SK-N-SH treated with all-trans-retinoic acid at 6 μM for 48 hours (cell line): ENCODE measurements at regions not wholly inside any gene's neighbourhood (a gene's known extent, or its start where the extent isn't known, plus 50 kb on each side); places are given as distances from the start of the nearest gene placed in this dataset.

Experiments
- ATAC-seq: fragments of 200-7000 bp; cut with Tn5 transposase; 3 replicates; pipeline ENCODE4 v1.9.1; 2020; ENCODE audit warnings: mild to moderate bottlenecking, moderate library complexity
- ARNTL ChIP-seq: fragments of 450-650 bp; formaldehyde crosslinking; IDR thresholded peaks from 2 replicates; pipeline ENCODE4 v1.5.0; 2020; ENCODE audit warnings: low read depth, mild to moderate bottlenecking, moderate library complexity, borderline replicate concordance
- CSDC2 ChIP-seq: fragments of 250-450 bp; sonication (Bioruptor Pico); IDR thresholded peaks from 2 replicates; pipeline ENCODE4 v1.5.0; 2020; ENCODE audit warnings: mild to moderate bottlenecking, moderate library complexity
- ESRRG ChIP-seq: fragments of 250-450 bp; sonication (Bioruptor Pico); IDR thresholded peaks from 2 replicates; pipeline ENCODE4 v1.6.1; 2021; ENCODE audit warnings: mild to moderate bottlenecking
- GLIS3 ChIP-seq: fragments of 250-450 bp; sonication (Bioruptor Pico); IDR thresholded peaks from 2 replicates; pipeline ENCODE4 v1.5.0; 2020; ENCODE audit warnings: mild to moderate bottlenecking, moderate library complexity
- ISL1 ChIP-seq: fragments of 250-450 bp; sonication (Bioruptor Pico); IDR thresholded peaks from 2 replicates; pipeline ENCODE4 v2.1.2; 2022; ENCODE audit warnings: mild to moderate bottlenecking, moderate library complexity
- OSR1 ChIP-seq: fragments of 250-450 bp; sonication (Bioruptor Pico); IDR thresholded peaks from 2 replicates; pipeline ENCODE4 v1.8.0; 2022; ENCODE audit warnings: moderate library complexity, mild to moderate bottlenecking, inconsistent platforms
- PPARA ChIP-seq: fragments of 250-450 bp; sonication (Bioruptor Pico); IDR thresholded peaks from 2 replicates; pipeline ENCODE4 v1.5.0; 2020; ENCODE audit warnings: mild to moderate bottlenecking, borderline replicate concordance
- TCF4 ChIP-seq: fragments of 250-450 bp; sonication (Bioruptor Pico); IDR thresholded peaks from 2 replicates; pipeline ENCODE4 v1.8.0; 2021; ENCODE audit warnings: mild to moderate bottlenecking, moderate library complexity, borderline replicate concordance
- TOX ChIP-seq: fragments of 250-450 bp; sonication (Bioruptor Pico); IDR thresholded peaks from 2 replicates; pipeline ENCODE4 v1.8.0; 2021; ENCODE audit warnings: mild to moderate bottlenecking, moderate library complexity, borderline replicate concordance
- ZC3H10 ChIP-seq: fragments of 250-450 bp; sonication (Bioruptor Pico); IDR thresholded peaks from 2 replicates; pipeline ENCODE4 v1.5.1; 2021; ENCODE audit warnings: mild to moderate bottlenecking, moderate library complexity
- ZFP30 ChIP-seq: fragments of 450-650 bp; formaldehyde crosslinking; IDR thresholded peaks from 2 replicates; pipeline ENCODE4 v1.5.0; 2022; ENCODE audit warnings: mild to moderate bottlenecking, moderate library complexity
- ZNF565 ChIP-seq: fragments of 450-650 bp; formaldehyde crosslinking; conservative IDR thresholded peaks from 2 replicates; pipeline ENCODE4 v1.5.0; 2020; ENCODE audit warnings: low read depth, mild to moderate bottlenecking, moderate library complexity
- ZNF70 ChIP-seq: fragments of 450-650 bp; formaldehyde crosslinking; IDR thresholded peaks from 2 replicates; pipeline ENCODE4 v1.5.0; 2020; ENCODE audit warnings: mild to moderate bottlenecking, moderate library complexity
- TF ChIP-seq, protein P1 (sequence below): fragments of 250-450 bp; sonication (Bioruptor Pico); IDR thresholded peaks from 2 replicates; pipeline ENCODE4 v1.8.0; 2020; ENCODE audit warnings: mild to moderate bottlenecking, moderate library complexity, borderline replicate concordance
- TF ChIP-seq, protein P2 (sequence below): fragments of 250-450 bp; sonication (Bioruptor Pico); IDR thresholded peaks from 2 replicates; pipeline ENCODE4 v1.8.0; 2021; ENCODE audit warnings: low read depth, mild to moderate bottlenecking, moderate library complexity, borderline replicate concordance
- TF ChIP-seq, protein P3 (sequence below): fragments of 250-450 bp; sonication (Bioruptor Pico); IDR thresholded peaks from 2 replicates; pipeline ENCODE4 v1.5.1; 2021; ENCODE audit warnings: mild to moderate bottlenecking, moderate library complexity
- TF ChIP-seq, protein P4 (sequence below): fragments of 250-450 bp; sonication (Bioruptor Pico); IDR thresholded peaks from 2 replicates; pipeline ENCODE4 v1.5.1; 2020; ENCODE audit warnings: low read depth, mild to moderate bottlenecking, moderate library complexity

DNA sequence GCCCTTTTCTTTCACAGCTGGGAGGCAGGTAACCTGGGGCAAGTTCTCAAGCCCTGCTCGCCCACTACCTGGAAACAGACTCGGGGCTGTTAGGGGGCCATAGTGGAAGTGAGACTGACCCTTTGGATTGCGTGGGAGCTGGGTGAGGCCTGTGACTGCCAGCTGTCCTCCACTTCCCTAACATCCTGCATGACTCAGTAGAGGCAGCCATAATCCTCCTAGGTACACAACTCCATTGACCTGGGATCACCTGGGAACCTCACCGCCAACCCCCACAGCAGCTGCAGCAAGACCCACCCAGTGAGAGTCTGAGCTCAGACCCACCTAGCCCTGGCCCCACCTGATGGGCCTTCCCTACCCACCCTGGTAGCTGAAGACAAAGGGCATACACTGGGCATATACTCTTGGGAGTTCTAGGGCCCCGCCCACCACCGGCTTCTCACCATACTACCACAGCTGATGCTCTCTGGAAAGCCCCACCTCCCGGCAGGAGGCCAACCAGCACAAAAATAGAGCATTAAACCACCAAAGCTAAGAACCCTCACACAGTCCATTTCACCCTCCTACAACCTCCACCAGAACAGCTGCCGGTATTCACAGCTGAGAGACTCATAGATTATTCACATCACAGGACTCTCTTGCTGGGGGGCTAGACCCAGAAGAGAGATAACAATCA lies 61.1 kb upstream of the DCTD start:
- ATAC-seq: no peak
- TF ChIP-seq ARNTL (CRISPR knock-in tag) (no peak), TCF4 (CRISPR knock-in tag) (no peak)
- TF ChIP-seq, protein P1, sequence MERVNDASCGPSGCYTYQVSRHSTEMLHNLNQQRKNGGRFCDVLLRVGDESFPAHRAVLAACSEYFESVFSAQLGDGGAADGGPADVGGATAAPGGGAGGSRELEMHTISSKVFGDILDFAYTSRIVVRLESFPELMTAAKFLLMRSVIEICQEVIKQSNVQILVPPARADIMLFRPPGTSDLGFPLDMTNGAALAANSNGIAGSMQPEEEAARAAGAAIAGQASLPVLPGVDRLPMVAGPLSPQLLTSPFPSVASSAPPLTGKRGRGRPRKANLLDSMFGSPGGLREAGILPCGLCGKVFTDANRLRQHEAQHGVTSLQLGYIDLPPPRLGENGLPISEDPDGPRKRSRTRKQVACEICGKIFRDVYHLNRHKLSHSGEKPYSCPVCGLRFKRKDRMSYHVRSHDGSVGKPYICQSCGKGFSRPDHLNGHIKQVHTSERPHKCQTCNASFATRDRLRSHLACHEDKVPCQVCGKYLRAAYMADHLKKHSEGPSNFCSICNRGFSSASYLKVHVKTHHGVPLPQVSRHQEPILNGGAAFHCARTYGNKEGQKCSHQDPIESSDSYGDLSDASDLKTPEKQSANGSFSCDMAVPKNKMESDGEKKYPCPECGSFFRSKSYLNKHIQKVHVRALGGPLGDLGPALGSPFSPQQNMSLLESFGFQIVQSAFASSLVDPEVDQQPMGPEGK (CRISPR knock-in tag): no peak
- TF ChIP-seq, all 23 proteins: peak for 0

DNA sequence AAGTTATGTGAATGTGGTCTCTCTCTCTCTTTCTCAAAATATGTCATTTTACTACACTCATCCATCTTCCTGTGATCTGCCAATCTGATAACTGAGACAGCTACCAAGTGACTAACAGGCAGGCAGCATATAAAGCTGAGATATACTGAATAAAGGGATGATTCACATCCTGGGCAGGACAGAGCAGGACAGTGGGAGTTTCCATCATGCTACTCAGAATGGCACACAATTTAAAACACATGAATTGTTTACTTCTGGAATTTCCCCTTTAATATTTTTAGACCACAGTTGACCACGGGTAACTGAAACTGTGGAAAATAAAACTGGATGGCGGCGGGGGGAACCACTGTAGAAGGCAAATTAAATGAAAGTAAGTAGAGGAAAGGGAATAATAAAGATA lies 58.6 kb upstream of the DCTD start:
- peak; percentile 73 for TF ChIP-seq ISL1
- no peak for TF ChIP-seq PPARA (CRISPR knock-in tag)
- peak; percentile 100 for ATAC-seq

DNA sequence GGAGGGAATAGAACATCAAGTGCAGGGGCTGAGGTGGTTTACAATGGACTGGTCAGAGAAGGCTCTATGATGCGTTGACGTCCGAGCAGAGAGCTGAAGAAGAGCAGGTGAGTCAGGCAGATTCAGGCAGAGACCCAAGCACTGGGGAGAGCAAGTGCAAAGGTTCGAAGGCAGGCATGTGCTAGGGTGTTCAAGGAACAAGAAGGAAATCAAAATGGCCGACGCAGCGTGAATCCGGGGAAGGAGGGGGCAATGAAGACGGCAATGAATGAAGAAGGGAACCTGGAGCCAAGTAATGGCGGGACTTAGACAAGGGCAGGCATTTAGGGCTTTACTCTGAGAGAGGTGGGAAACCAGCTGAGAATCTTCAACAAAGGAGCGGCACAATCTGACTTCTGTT lies 56.8 kb upstream of the DCTD start:
- ATAC-seq: no peak
- TF ChIP-seq ISL1: no peak
- TF ChIP-seq ESRRG (CRISPR knock-in tag): no peak
- no peak for TF ChIP-seq OSR1 (CRISPR knock-in tag)
- no peak for TF ChIP-seq TOX
- TF ChIP-seq, protein P2, sequence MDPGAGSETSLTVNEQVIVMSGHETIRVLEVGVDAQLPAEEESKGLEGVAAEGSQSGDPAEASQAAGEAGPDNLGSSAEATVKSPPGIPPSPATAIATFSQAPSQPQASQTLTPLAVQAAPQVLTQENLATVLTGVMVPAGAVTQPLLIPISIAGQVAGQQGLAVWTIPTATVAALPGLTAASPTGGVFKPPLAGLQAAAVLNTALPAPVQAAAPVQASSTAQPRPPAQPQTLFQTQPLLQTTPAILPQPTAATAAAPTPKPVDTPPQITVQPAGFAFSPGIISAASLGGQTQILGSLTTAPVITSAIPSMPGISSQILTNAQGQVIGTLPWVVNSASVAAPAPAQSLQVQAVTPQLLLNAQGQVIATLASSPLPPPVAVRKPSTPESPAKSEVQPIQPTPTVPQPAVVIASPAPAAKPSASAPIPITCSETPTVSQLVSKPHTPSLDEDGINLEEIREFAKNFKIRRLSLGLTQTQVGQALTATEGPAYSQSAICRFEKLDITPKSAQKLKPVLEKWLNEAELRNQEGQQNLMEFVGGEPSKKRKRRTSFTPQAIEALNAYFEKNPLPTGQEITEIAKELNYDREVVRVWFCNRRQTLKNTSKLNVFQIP: no peak
- TF ChIP-seq, protein P3, sequence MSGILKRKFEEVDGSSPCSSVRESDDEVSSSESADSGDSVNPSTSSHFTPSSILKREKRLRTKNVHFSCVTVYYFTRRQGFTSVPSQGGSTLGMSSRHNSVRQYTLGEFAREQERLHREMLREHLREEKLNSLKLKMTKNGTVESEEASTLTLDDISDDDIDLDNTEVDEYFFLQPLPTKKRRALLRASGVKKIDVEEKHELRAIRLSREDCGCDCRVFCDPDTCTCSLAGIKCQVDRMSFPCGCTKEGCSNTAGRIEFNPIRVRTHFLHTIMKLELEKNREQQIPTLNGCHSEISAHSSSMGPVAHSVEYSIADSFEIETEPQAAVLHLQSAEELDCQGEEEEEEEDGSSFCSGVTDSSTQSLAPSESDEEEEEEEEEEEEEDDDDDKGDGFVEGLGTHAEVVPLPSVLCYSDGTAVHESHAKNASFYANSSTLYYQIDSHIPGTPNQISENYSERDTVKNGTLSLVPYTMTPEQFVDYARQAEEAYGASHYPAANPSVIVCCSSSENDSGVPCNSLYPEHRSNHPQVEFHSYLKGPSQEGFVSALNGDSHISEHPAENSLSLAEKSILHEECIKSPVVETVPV (CRISPR knock-in tag): no peak
- TF ChIP-seq ZFP30 (CRISPR knock-in tag): no peak
- TF ChIP-seq TCF4 (CRISPR knock-in tag): no peak
- TF ChIP-seq, protein P1 (CRISPR knock-in tag): no peak
- no peak for TF ChIP-seq ARNTL (CRISPR knock-in tag)
- no peak for TF ChIP-seq ZNF565 (CRISPR knock-in tag)
- TF ChIP-seq ZC3H10 (CRISPR knock-in tag): no peak
- no peak for TF ChIP-seq ZNF70
- TF ChIP-seq CSDC2: no peak
- TF ChIP-seq, protein P4, sequence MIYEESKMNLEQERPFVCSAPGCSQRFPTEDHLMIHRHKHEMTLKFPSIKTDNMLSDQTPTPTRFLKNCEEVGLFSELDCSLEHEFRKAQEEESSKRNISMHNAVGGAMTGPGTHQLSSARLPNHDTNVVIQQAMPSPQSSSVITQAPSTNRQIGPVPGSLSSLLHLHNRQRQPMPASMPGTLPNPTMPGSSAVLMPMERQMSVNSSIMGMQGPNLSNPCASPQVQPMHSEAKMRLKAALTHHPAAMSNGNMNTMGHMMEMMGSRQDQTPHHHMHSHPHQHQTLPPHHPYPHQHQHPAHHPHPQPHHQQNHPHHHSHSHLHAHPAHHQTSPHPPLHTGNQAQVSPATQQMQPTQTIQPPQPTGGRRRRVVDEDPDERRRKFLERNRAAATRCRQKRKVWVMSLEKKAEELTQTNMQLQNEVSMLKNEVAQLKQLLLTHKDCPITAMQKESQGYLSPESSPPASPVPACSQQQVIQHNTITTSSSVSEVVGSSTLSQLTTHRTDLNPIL (CRISPR knock-in tag): no peak

DNA sequence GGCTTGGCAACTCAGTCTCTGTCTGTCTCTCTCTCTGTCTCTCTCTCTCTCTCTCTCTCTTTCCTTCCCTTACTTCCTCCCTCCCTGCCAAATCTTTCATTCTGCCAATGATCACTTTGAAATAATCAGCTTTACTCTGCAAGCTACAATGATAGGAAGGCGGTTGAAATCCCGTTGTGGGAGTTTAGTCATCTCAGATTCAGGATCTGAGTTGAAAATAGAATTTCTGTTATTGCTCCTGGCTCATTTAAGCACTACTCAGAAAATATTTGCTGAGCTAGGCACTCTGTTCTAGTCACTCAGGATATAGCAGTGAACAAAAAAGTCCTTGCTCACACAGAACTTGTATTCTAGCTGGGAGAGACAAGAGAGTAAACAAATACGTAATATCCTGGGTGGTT lies 56.3 kb upstream of the DCTD start:
- no peak for ATAC-seq

More for the DNA sequence above, 56.3 kb upstream of the DCTD start:
- TF ChIP-seq, protein P3 (CRISPR knock-in tag): no peak
- TF ChIP-seq, protein P1 (CRISPR knock-in tag): no peak
- no peak for TF ChIP-seq ZNF70
- TF ChIP-seq ARNTL (CRISPR knock-in tag): no peak
- TF ChIP-seq GLIS3 (CRISPR knock-in tag): no peak
- TF ChIP-seq ZFP30 (CRISPR knock-in tag): no peak
